ENCODE measurements at regions not wholly inside any gene's neighbourhood (a gene's known extent, or its start where the extent isn't known, plus 50 kb on each side); places are given as distances from the start of the nearest gene placed in this dataset.
A peak's percentile ranks its signal among the peaks of the same experiment; 100 is the strongest.

DNA sequence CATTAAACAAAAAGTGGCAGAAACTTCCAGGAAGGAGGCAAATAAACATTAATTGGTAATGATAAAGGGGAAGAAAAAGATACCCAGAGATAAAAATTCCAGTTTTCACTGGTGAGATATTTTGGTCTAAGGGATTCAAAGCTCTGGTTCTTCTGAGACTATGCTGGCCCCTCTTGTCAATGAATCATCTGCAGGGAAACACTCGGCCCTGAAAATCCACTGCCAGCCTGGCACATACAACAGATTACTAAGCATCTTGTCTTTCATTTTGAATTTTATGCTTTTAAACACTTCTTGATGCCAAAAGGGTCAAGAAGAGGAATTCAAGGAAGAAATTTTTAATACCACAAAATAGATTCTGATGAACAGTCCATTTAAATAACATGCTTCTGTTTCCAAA, 1603.8 kb upstream of the ZEB2 start:
- ChIA-PET CTCF (no interaction called here), POLR2A (ENCODE audit: low non-redundant PET) (no interaction called here)
- peaks cover 25% of the 10 kb centered on the region for H3K4me1 ChIP-seq (ENCODE audit: insufficient read depth, low read length, poor library complexity, severe bottlenecking)
- H3K36me3 ChIP-seq (ENCODE audit: insufficient read depth, low read length, poor library complexity, severe bottlenecking) = no peaks in the 10 kb centered on the region
- no peak for TF ChIP-seq CTCF (conservative IDR thresholded peaks at IDR 0.05; ENCODE audit: low read depth, low read length)
- no peak for TF ChIP-seq EZH2 (IDR thresholded peaks at IDR 0.05; ENCODE audit: borderline replicate concordance, low read depth, low read length, poor library complexity, severe bottlenecking)
- no peak overlapping the region for H3K27ac ChIP-seq (ENCODE audit: low read depth, low read length, poor library complexity, severe bottlenecking)
- DNase-seq (ENCODE audit: low spot score) = no peak
- no peak overlapping the region for H3K4me3 ChIP-seq (ENCODE audit: low read depth, low read length, poor library complexity, severe bottlenecking)
- no peaks in the 10 kb centered on the region for H3K27me3 ChIP-seq (replicated peaks; ENCODE audit: insufficient read depth, low read depth, low read length, poor library complexity)
- BruUV-seq (replicated peaks) = no TSS peak
- H3K9me3 ChIP-seq (ENCODE audit: low read depth, low read length, poor library complexity, severe bottlenecking) = no peaks in the 10 kb centered on the region
- intact Hi-C loops (cut with micrococcal nuclease; ENCODE audit: unreplicated experiment) = no loop called here

DNA sequence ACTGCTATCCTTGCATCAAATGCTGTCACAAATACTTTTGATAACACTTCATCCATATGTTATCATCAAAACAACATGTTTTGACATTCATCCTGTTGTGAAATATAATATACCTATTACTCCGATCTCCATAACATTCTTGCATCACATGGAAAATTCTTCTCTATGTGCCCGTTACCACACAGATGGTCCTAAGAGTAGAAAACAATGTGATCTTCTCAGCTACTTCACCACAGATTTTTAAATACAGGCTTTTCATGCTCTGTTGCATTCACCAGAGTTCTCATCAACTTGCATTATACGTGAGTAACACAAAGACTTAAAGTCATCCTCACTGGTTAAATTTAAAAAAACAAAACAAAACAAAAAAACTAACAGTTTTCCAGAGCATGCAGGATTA, 1603.3 kb upstream of the ZEB2 start:
- ChIA-PET POLR2A (ENCODE audit: low non-redundant PET) (no interaction called here), CTCF (no interaction called here)
- Histone ChIP-seq H3K9me3 (ENCODE audit: low read depth, low read length, poor library complexity, severe bottlenecking) (no peaks in the 10 kb centered on the region), H3K4me3 (ENCODE audit: low read depth, low read length, poor library complexity, severe bottlenecking) (no peak overlapping the region), H3K36me3 (ENCODE audit: insufficient read depth, low read length, poor library complexity, severe bottlenecking) (no peaks in the 10 kb centered on the region), H3K4me1 (ENCODE audit: insufficient read depth, low read length, poor library complexity, severe bottlenecking) (peaks cover 25% of the 10 kb centered on the region), H3K27ac (ENCODE audit: low read depth, low read length, poor library complexity, severe bottlenecking) (no peak overlapping the region), H3K27me3 (replicated peaks; ENCODE audit: insufficient read depth, low read depth, low read length, poor library complexity) (no peaks in the 10 kb centered on the region)
- BruUV-seq (replicated peaks) = no TSS peak
- intact Hi-C loops (cut with micrococcal nuclease; ENCODE audit: unreplicated experiment) = no loop called here
- no peak for TF ChIP-seq EZH2 (IDR thresholded peaks at IDR 0.05; ENCODE audit: borderline replicate concordance, low read depth, low read length, poor library complexity, severe bottlenecking)
- TF ChIP-seq CTCF (conservative IDR thresholded peaks at IDR 0.05; ENCODE audit: low read depth, low read length) = no peak
- no peak for DNase-seq (ENCODE audit: low spot score)

- no peaks in the 10 kb centered on the region for H3K36me3 ChIP-seq (ENCODE audit: insufficient read depth, low read length, poor library complexity, severe bottlenecking)
- no peaks in the 10 kb centered on the region for H3K9me3 ChIP-seq (ENCODE audit: low read depth, low read length, poor library complexity, severe bottlenecking)
- TF ChIP-seq EZH2 (IDR thresholded peaks at IDR 0.05; ENCODE audit: borderline replicate concordance, low read depth, low read length, poor library complexity, severe bottlenecking) = no peak
- TF ChIP-seq CTCF (conservative IDR thresholded peaks at IDR 0.05; ENCODE audit: low read depth, low read length) = no peak
- ChIA-PET CTCF (no interaction called here), POLR2A (ENCODE audit: low non-redundant PET) (no interaction called here)
- peak; percentile 59 for DNase-seq (ENCODE audit: low spot score)
- BruUV-seq (replicated peaks) = no TSS peak
- no peak overlapping the region for H3K4me3 ChIP-seq (ENCODE audit: low read depth, low read length, poor library complexity, severe bottlenecking)
- no peaks in the 10 kb centered on the region for H3K27me3 ChIP-seq (replicated peaks; ENCODE audit: insufficient read depth, low read depth, low read length, poor library complexity)
- peaks cover 4% of the 10 kb centered on the region for H3K4me1 ChIP-seq (ENCODE audit: insufficient read depth, low read length, poor library complexity, severe bottlenecking)
- H3K27ac ChIP-seq (ENCODE audit: low read depth, low read length, poor library complexity, severe bottlenecking) = no peak overlapping the region
- intact Hi-C loops (cut with micrococcal nuclease; ENCODE audit: unreplicated experiment) = loop anchor here (1.0 kb wide), 1 partner anchor 15 kb away; no protein-coding TSS in a partner anchor
Measured at GRCh38 chr2:146119586-146119985, 1599.7 kb upstream of the ZEB2 start.
